C1 segment of cervical spinal cord (tissue), 14 donors: ENCODE measurements at regions not wholly inside any gene's neighbourhood (a gene's known extent, or its start where the extent isn't known, plus 50 kb on each side); places are given as distances from the start of the nearest gene placed in this dataset.

Experiments
- DNase-seq, 14 donors: peaks; one replicate each; lab custom pipeline; 2025; lab: John Stamatoyannopoulos, UW

DNA sequence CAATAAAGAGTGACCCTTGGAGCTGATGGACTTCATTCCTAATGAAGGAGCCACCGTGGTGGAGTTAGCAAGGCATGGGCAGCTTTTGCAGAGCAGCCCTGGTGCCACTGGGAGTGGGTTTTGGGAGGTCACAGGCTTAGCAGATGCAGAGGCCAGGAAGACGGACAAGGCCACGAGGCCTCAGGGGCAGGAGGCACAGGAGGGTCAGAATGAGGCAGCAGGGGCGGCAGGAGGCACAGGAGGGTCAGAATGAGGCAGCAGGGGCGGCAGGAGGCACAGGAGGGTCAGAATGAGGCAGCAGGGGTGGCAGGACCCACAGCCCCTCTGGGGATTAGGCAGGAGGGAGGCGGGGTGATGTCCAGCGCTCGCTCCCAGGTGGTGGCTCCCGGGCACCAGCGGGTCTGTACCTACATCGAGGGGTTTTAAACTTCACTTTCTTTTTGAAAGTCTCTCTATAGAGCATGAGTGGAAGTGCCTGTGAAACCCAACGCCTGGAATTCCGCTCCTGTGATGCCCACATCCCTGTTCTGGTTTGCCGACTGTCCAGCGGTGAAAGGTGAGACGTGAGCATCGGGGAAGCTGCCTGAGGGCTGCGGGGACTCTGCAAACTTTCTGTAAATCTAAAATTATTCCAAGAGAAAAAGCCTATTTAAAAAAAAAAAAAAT, 521.6 kb downstream of the BRD1 start:
- DNase-seq: no peak

DNA sequence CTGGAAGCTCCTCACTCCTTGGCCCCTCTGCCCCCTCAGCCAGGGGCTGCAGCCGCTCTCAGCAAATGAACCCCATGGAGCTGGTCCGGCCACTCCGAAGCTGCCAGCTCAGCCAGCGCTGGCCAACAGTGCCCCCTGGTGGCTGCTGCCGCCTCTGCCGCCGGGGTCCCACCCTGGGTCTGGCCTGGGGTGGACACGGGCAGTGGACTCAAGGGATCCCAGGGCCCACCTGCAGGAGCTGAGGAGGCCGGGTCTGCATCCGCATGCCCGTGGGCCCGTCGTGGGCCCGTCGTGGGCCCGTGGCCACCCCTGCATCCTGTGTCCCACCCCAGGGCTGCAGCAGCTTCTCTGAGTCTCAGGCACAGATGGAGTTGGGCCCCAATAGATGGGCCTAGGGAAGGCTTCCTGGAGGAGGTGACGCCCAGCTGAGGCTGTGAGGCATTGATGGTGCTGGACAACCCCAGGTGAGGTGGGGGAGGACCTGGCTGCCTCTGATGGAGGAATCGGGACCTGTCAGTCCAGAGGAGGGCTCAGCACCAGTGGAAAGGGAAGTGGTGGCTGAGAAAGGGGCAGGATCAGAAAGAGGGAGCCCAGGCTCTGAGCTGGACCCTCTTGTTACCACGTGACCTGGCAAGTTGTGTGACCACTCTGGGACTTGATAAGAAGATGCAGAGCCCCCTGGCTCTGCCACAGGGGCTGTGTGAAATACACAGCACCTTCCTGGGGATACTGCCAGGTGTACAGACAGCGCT, 522.3 kb downstream of the BRD1 start:
- DNase-seq: peak in 11 of 14 donors; percentile 23 to 84 (median 56)

DNA sequence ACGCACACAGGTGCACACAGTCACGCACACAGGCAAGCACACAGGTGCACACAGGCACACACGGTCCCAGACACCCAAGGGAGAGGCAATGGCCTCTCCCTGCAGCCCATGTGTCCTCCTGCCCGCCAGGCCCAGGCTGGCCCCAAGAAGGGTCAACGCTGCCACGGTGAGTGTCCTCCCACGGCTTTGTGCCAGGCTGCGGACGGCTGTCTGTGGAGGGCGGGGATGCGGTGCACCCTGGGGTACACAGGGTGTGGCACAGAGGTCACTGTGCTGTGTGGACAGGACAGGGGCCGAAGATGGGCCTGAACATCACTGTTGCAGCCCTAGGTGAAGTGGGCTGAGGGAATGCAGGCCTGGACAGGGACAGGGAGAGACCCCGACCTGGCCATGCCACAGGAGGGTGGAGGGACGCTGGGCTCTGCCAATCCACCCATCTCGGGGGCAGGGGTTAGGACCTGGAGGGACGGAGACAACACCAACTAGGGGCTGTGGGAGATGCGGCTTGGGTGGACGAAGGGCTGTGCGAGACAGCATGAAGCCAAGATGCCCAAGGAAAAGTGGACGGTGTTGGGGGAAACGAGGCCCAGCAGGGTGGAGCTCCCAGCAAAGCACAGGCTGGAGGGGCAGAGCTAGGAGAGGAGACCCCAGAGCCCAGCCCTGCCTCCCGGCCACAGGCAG, 523.8 kb downstream of the BRD1 start:
- DNase-seq: no peak

GRCh38 chr22:49303061-49303735, 524.5 kb downstream of the BRD1 start:
- no peak for DNase-seq

- no peak for DNase-seq
Measured at GRCh38 chr22:49302530-49302929, 525.1 kb downstream of the BRD1 start.

GRCh38 chr22:49302150-49302460, 525.6 kb downstream of the BRD1 start:
- DNase-seq: no peak

GRCh38 chr22:49301398-49302149, 526.1 kb downstream of the BRD1 start:
- no peak for DNase-seq

DNA sequence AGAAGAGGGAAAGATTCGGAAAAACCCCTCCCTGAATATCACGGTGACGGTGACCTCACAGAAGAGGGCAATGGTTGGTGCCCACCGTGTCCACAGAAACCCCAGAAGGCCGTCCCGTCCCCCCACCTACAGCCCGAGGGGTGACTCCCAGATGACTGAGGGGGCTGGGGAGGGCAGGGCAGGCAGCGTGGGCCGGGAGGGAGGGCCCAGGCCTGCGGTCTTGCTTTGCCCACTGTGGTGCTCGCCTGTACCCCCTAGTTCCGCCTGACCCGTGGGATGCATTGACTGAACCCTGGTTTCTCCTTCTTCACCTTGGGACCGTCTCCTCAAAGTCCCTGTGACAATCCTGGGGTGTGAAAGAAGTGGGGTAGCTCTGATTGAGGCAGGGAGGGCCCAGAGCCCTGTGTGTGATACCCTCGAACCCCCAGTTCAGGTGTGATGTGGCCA, 526.7 kb downstream of the BRD1 start:
- no peak for DNase-seq

GRCh38 chr22:49300241-49300640, 527.4 kb downstream of the BRD1 start:
- no peak for DNase-seq

DNA sequence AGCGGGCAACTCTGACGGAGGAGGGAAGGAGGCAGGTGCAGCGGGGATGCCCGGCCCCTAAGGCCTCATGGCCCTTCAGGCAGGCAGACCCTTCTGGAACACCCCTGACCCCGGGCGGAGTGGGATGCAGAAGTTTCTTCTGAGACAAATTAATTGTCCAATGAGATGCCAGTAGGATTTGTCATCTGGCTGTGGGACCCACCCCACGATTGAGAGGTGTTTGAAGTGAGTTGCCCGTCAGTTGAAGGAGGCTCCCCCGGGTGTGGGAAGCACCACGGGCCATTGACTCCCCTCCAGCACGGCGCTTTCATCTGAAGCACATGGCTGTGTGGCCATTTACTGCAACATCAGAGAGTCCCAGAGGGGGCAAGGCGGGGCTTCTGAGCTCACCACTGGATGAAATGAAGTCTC, 527.8 kb downstream of the BRD1 start:
- DNase-seq: no peak

GRCh38 chr22:49298834-49299750, 528.6 kb downstream of the BRD1 start:
- DNase-seq: no peak

- DNase-seq: no peak
Measured at GRCh38 chr22:49297871-49298721, 529.6 kb downstream of the BRD1 start.

GRCh38 chr22:49297286-49297870, 530.3 kb downstream of the BRD1 start:
- DNase-seq: no peak

- DNase-seq: no peak
Measured at GRCh38 chr22:49296561-49296960, 531.1 kb downstream of the BRD1 start.

- DNase-seq: no peak
Measured at GRCh38 chr22:49295851-49296560, 531.7 kb downstream of the BRD1 start.

- no peak for DNase-seq
Measured at GRCh38 chr22:49295465-49295743, 532.3 kb downstream of the BRD1 start.

DNA sequence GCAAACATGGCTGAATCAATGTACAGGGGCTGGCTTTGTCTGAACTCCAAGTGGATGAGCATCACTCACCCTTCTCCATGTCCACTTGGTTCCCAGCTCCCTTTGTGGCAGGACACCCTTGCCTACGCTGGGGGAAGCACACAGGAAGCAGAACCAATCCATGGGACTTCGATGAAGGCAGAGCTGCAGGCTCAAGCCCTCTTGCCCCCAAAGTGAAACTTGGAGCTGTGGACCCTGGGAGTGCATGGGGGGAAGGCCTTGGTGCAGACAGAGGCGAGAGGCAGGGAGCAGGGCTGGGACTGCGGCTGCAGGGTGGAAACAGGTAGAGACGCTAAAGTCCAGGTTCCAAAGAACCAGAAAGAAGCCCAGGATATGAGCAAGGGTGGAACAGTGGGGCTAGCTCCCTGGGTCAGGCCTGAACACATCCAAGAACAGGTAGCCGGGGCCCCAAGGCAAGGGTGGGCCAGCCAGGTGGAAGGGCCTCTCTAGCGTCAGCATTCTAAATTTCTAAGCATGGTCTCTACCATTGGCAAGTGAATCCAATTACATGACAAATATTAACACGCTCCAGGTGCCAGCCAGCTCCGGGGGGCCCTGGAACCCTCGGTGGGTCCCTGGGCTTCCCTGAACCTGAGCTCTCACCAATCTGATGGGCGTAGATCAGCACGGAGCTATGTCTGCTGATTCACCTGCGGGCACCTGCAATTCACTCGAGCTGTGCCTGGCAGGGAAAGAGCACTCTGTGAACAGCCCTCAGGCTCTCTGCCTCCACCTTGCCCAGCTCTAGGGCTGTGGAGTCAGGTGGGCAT, 532.8 kb downstream of the BRD1 start:
- DNase-seq: no peak

GRCh38 chr22:49292909-49293308, 534.8 kb downstream of the BRD1 start:
- no peak for DNase-seq
